ENCODE measurements at regions not wholly inside any gene's neighbourhood (a gene's known extent, or its start where the extent isn't known, plus 50 kb on each side); places are given as distances from the start of the nearest gene placed in this dataset.

DNA sequence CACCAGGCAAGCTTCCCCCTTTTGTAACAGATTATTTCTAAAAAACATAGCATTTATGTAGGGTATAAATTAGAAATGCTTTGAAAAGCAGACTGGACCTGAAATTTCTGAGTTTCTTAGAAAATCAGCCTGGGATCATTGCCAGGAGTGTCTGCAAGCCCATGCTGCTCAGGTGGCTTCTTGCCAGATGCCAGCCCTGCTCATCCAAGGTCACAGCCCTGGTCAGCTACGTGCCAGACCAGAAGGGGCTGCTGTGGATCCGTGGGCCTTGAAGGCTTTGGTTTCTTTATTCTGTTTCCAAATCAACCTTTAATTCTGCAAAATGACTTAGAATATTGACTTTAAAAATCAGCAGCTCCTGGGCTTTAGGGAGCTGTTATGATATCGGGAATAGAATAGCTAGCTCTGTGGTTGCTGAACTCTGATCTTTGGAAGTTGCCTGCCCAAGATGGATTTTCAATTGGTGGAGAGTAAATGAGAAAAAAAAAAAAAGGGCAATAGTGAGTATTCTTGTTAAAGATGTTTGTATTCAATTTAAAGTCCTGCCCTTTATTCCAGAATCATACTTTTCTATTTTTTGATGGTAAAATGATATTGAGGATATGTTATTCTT is 370.1 kb upstream of the ONECUT1 start:
- TF ChIP-seq EZH2 (optimal IDR thresholded peaks at IDR 0.05; ENCODE audit: low read depth, low read length) = no peak
- TF ChIP-seq, protein P1, sequence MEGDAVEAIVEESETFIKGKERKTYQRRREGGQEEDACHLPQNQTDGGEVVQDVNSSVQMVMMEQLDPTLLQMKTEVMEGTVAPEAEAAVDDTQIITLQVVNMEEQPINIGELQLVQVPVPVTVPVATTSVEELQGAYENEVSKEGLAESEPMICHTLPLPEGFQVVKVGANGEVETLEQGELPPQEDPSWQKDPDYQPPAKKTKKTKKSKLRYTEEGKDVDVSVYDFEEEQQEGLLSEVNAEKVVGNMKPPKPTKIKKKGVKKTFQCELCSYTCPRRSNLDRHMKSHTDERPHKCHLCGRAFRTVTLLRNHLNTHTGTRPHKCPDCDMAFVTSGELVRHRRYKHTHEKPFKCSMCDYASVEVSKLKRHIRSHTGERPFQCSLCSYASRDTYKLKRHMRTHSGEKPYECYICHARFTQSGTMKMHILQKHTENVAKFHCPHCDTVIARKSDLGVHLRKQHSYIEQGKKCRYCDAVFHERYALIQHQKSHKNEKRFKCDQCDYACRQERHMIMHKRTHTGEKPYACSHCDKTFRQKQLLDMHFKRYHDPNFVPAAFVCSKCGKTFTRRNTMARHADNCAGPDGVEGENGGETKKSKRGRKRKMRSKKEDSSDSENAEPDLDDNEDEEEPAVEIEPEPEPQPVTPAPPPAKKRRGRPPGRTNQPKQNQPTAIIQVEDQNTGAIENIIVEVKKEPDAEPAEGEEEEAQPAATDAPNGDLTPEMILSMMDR (IDR thresholded peaks at IDR 0.05; ENCODE audit: low read length) = no peak
- no peak for TF ChIP-seq EZH2phosphoT487 (IDR thresholded peaks at IDR 0.05; ENCODE audit: low read length)

Measured in MM.1S (cell line).